KMS-11 (cell line): ENCODE measurements at regions not wholly inside any gene's neighbourhood (a gene's known extent, or its start where the extent isn't known, plus 50 kb on each side); places are given as distances from the start of the nearest gene placed in this dataset.

Experiments used
- H2AFZ ChIP-seq: fragments of 200-600 bp; sonication (generic); 2 replicates; pipeline ENCODE4 v1.6.1; 2016; ENCODE audit warnings: antibody characterized with exemption, mixed run types, low read depth
- H3K27ac ChIP-seq: fragments of 200-600 bp; sonication (generic); 2 replicates; pipeline ENCODE4 v1.6.1; 2016; ENCODE audit warnings: mild to moderate bottlenecking, mixed run types
- H3K27me3 ChIP-seq: fragments of 200-600 bp; sonication (generic); 2 replicates; pipeline ENCODE4 v1.6.1; 2017; ENCODE audit warnings: mild to moderate bottlenecking, low read depth, mixed run types, moderate library complexity; ENCODE audit not compliant: insufficient read depth
- H3K36me3 ChIP-seq: fragments of 200-600 bp; sonication (generic); 2 replicates; pipeline ENCODE4 v1.6.1; 2017; ENCODE audit warnings: mild to moderate bottlenecking, mixed run types; ENCODE audit not compliant: insufficient read depth
- H3K4me1 ChIP-seq: fragments of 200-600 bp; sonication (generic); 2 replicates; pipeline ENCODE4 v1.6.1; 2016; ENCODE audit warnings: mild to moderate bottlenecking, low read depth, mixed run types; ENCODE audit not compliant: poor library complexity, severe bottlenecking
- H3K4me2 ChIP-seq: fragments of 200-600 bp; sonication (generic); 2 replicates; pipeline ENCODE4 v1.7.0; 2016; ENCODE audit warnings: mild to moderate bottlenecking, mixed run types
- H3K4me3 ChIP-seq: fragments of 200-600 bp; sonication (generic); IDR thresholded peaks from 2 replicates; pipeline ENCODE4 v1.6.1; 2017; ENCODE audit warnings: low read depth, low read length, mixed read lengths; ENCODE audit not compliant: insufficient read depth
- H3K79me2 ChIP-seq: fragments of 200-600 bp; sonication (generic); 2 replicates; pipeline ENCODE4 v1.6.1; 2016; ENCODE audit warnings: low read depth, mixed run types; ENCODE audit not compliant: insufficient read depth
- H3K9ac ChIP-seq: fragments of 200-600 bp; sonication (generic); 2 replicates; pipeline ENCODE4 v1.6.1; 2016; ENCODE audit warnings: mild to moderate bottlenecking, mixed run types
- H4K20me1 ChIP-seq: fragments of 200-600 bp; sonication (generic); 2 replicates; pipeline ENCODE4 v1.6.1; 2016; ENCODE audit warnings: mild to moderate bottlenecking, mixed run types; ENCODE audit not compliant: insufficient read depth
- CTCF ChIP-seq: fragments of 200-600 bp; sonication (generic); conservative IDR thresholded peaks from 2 replicates; pipeline ENCODE4 v1.6.1; 2017; ENCODE audit warnings: low read depth, mild to moderate bottlenecking, antibody characterized with exemption, low read length, moderate library complexity, mixed read lengths

- Histone ChIP-seq H3K79me2 (no peaks in the 10 kb centered on the region), H3K27me3 (no peaks in the 10 kb centered on the region), H3K36me3 (no peaks in the 10 kb centered on the region), H2AFZ (no peak overlapping the region), H3K4me2 (no peak overlapping the region), H3K9ac (no peak overlapping the region), H3K4me1 (no peaks in the 10 kb centered on the region), H4K20me1 (no peaks in the 10 kb centered on the region), H3K27ac (no peak overlapping the region), H3K4me3 (no peak overlapping the region)
- TF ChIP-seq CTCF = no peak
Measured at GRCh38 chr12:17062267-17063036, 456.5 kb upstream of the LMO3 start.

GRCh38 chr12:17060260-17060659 is 454.3 kb upstream of the LMO3 start:
- TF ChIP-seq CTCF = no peak
- Histone ChIP-seq H3K4me3 (no peak overlapping the region), H3K4me2 (no peak overlapping the region), H3K9ac (no peak overlapping the region), H3K27me3 (no peaks in the 10 kb centered on the region), H3K27ac (no peak overlapping the region), H2AFZ (no peak overlapping the region), H3K79me2 (no peaks in the 10 kb centered on the region), H3K36me3 (no peaks in the 10 kb centered on the region), H4K20me1 (no peaks in the 10 kb centered on the region), H3K4me1 (no peaks in the 10 kb centered on the region)

- H3K27me3 ChIP-seq = no peaks in the 10 kb centered on the region
- no peak overlapping the region for H3K9ac ChIP-seq
- H3K36me3 ChIP-seq = no peaks in the 10 kb centered on the region
Measured at GRCh38 chr12:17056546-17056945, 450.6 kb upstream of the LMO3 start.

GRCh38 chr12:17038923-17039322 is 433.0 kb upstream of the LMO3 start:
- no peak overlapping the region for H3K9ac ChIP-seq
- no peaks in the 10 kb centered on the region for H3K27me3 ChIP-seq
- H2AFZ ChIP-seq = no peak overlapping the region
- H3K4me2 ChIP-seq = no peak overlapping the region
- no peaks in the 10 kb centered on the region for H3K4me1 ChIP-seq
- no peaks in the 10 kb centered on the region for H4K20me1 ChIP-seq
- H3K27ac ChIP-seq = no peak overlapping the region
- H3K36me3 ChIP-seq = no peaks in the 10 kb centered on the region
- no peak for TF ChIP-seq CTCF
- no peaks in the 10 kb centered on the region for H3K79me2 ChIP-seq
- no peak overlapping the region for H3K4me3 ChIP-seq

More at GRCh38 chr12:17056546-17056945, 450.6 kb upstream of the LMO3 start:
- no peak for TF ChIP-seq CTCF
- H3K79me2 ChIP-seq = no peaks in the 10 kb centered on the region
- no peak overlapping the region for H3K27ac ChIP-seq
- no peaks in the 10 kb centered on the region for H4K20me1 ChIP-seq
- no peak overlapping the region for H3K4me3 ChIP-seq
- H2AFZ ChIP-seq = no peak overlapping the region
- H3K4me1 ChIP-seq = no peaks in the 10 kb centered on the region
- H3K4me2 ChIP-seq = no peak overlapping the region
